Fibroblast of lung (primary cell): ENCODE measurements at regions not wholly inside any gene's neighbourhood (a gene's known extent, or its start where the extent isn't known, plus 50 kb on each side); places are given as distances from the start of the nearest gene placed in this dataset.

ENCODE experiments used
- DNase-seq, 2 donors: peaks; one replicate each; pipeline versions ENCODE4 v3.0.0 to v3.0.0-alpha.2; 2010; ENCODE audit warnings: low read depth in 2 of 2
- H2AFZ ChIP-seq: 2 replicates; pipeline ENCODE4 v1.5.1; 2012; ENCODE audit warnings: low read length, control low read depth, inconsistent platforms
- H3K27ac ChIP-seq: 2 replicates; pipeline ENCODE4 v1.5.1; 2011; ENCODE audit warnings: low read length, control low read depth; ENCODE audit not compliant: insufficient read depth
- H3K27me3 ChIP-seq: 2 replicates; pipeline ENCODE4 v1.5.1; 2011; ENCODE audit warnings: mild to moderate bottlenecking, low read length; ENCODE audit not compliant: control insufficient read depth, insufficient read depth
- H3K36me3 ChIP-seq: 2 replicates; pipeline ENCODE4 v1.5.1; 2011; ENCODE audit warnings: low read length; ENCODE audit not compliant: control insufficient read depth, insufficient read depth
- H3K4me1 ChIP-seq: 2 replicates; pipeline ENCODE4 v1.5.1; 2011; ENCODE audit warnings: low read length; ENCODE audit not compliant: control insufficient read depth, insufficient read depth; ENCODE audit errors: extremely low read depth
- H3K4me2 ChIP-seq: 2 replicates; pipeline ENCODE4 v1.5.1; 2011; ENCODE audit warnings: low read length, control low read depth; ENCODE audit not compliant: insufficient read depth; ENCODE audit errors: extremely low read depth
- H3K4me3 ChIP-seq, 4 experiments: fragments of 200-600 bp in 1 of 4; sonication (generic) in 1 of 4; replicated peaks in 1 of 4; 2 replicates each; pipeline ENCODE4 v1.5.1; 2011 to 2016; ENCODE audit warnings: low read length in 4 of 4, low read depth in 3 of 4, mild to moderate bottlenecking in 3 of 4, control low read depth in 2 of 4, inconsistent platforms in 1 of 4, mixed read lengths in 1 of 4; ENCODE audit not compliant: insufficient read depth in 1 of 4; ENCODE audit errors: control extremely low read depth in 1 of 4
- H3K79me2 ChIP-seq: 2 replicates; pipeline ENCODE4 v1.5.1; 2012; ENCODE audit warnings: mild to moderate bottlenecking, low read length, inconsistent platforms; ENCODE audit not compliant: control insufficient read depth, insufficient read depth
- H3K9ac ChIP-seq: 2 replicates; pipeline ENCODE4 v1.5.1; 2011; ENCODE audit warnings: mild to moderate bottlenecking, low read length, control low read depth; ENCODE audit not compliant: insufficient read depth
- H3K9me3 ChIP-seq: 2 replicates; pipeline ENCODE4 v1.5.1; 2012; ENCODE audit warnings: low read depth, low read length; ENCODE audit not compliant: control insufficient read depth, insufficient read depth
- H4K20me1 ChIP-seq: 2 replicates; pipeline ENCODE4 v1.5.1; 2011; ENCODE audit warnings: low read length; ENCODE audit not compliant: control insufficient read depth, insufficient read depth; ENCODE audit errors: extremely low read depth
- EZH2 ChIP-seq: IDR thresholded peaks from 2 replicates; pipeline ENCODE4 v1.5.1; 2012; ENCODE audit warnings: low read length, control low read depth, mild to moderate bottlenecking; ENCODE audit errors: missing control alignments
- TF ChIP-seq, protein P1 (sequence below), 2 donors: IDR thresholded peaks in 1 of 2; conservative IDR thresholded peaks in 1 of 2; 1 replicate in 1 of 2; 2 replicates in 1 of 2; pipeline ENCODE4 v1.5.1; 2011 to 2012; ENCODE audit warnings: low read length in 2 of 2, control low read depth in 1 of 2, inconsistent platforms in 1 of 2, low read depth in 1 of 2, mild to moderate bottlenecking in 1 of 2

DNA sequence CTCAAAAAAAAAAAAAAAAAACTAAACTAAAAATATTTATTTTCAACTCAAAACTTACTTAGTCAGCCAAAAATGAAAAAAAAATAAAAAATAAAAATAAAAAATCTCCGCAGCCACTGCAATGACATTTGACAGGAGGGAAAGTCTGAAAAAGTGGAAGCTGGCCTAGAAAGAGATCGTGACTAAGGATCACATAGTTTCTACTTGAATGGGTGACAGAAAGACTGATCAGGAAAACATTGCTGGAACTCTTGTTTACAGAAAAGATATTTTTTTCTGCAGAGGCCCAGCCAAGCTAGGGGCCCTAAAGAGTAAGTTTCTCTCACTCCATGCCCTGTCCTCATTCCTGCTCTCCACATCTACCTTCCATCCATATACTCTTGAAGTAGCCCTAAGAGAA lies 92.8 kb upstream of the KCND2 start:
- no peaks in the 10 kb centered on the region for H3K79me2 ChIP-seq
- no peaks in the 10 kb centered on the region for H4K20me1 ChIP-seq
- TF ChIP-seq, protein P1, sequence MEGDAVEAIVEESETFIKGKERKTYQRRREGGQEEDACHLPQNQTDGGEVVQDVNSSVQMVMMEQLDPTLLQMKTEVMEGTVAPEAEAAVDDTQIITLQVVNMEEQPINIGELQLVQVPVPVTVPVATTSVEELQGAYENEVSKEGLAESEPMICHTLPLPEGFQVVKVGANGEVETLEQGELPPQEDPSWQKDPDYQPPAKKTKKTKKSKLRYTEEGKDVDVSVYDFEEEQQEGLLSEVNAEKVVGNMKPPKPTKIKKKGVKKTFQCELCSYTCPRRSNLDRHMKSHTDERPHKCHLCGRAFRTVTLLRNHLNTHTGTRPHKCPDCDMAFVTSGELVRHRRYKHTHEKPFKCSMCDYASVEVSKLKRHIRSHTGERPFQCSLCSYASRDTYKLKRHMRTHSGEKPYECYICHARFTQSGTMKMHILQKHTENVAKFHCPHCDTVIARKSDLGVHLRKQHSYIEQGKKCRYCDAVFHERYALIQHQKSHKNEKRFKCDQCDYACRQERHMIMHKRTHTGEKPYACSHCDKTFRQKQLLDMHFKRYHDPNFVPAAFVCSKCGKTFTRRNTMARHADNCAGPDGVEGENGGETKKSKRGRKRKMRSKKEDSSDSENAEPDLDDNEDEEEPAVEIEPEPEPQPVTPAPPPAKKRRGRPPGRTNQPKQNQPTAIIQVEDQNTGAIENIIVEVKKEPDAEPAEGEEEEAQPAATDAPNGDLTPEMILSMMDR (conservative IDR thresholded peaks at IDR 0.05 in 1 of 2, IDR thresholded peaks at IDR 0.05 in 1 of 2; ENCODE audit: low read depth in 1 of 2, low read length in 2 of 2): no peak
- TF ChIP-seq EZH2: no peak
- H3K36me3 ChIP-seq: no peaks in the 10 kb centered on the region
- H3K27me3 ChIP-seq: no peaks in the 10 kb centered on the region
- H3K9me3 ChIP-seq: no peaks in the 10 kb centered on the region
- peak in 1 of 2 donors; percentile 49 for DNase-seq
- H3K9ac ChIP-seq: no peak overlapping the region
- no peak overlapping the region for H3K27ac ChIP-seq
- H3K4me3 ChIP-seq: no peak overlapping the region
- H3K4me2 ChIP-seq: no peak overlapping the region
- H3K4me1 ChIP-seq: no peaks in the 10 kb centered on the region
- peak overlapping the region; percentile 41 for H2AFZ ChIP-seq

DNA sequence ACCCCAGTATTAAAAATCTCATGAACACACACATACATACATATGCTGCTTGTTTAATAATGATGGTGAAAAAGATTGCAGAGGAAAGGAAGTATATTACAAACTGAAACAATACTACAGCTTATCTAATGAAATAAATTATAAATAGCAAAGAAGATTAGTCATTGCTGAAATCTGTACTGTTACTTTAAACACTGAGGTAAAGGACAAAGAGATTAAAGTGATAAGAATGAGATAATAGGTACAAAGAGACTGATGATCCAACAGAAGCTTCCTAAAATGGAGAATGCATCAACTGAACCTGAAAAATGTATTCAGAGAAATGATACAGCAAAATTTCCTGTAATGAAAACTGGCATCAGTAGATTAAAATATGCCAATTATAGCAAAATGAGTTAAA lies 91.5 kb upstream of the KCND2 start:
- Histone ChIP-seq H3K79me2 (no peaks in the 10 kb centered on the region), H3K4me3 (no peak overlapping the region)
- DNase-seq: no peak

DNA sequence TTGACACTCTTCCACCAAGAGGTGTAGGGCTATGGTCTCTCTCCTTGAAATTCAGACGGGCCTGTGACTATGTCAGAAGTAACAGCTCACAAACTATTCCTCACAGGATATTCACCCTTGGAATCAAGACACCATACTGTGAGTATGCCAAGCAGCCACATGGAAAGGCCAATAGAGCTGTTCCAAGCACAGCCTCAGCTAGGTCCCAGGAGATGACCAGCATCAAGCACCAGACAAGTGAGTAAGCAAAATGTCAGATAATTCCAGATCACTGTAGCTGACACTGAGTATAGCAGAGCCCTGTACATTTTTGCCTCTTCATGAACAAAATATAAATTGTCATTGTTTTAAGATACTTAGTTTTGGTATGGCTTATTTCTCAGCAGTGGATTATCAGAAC lies 88.1 kb upstream of the KCND2 start:
- no peaks in the 10 kb centered on the region for H3K36me3 ChIP-seq
- no peak overlapping the region for H3K27ac ChIP-seq
- no peaks in the 10 kb centered on the region for H3K79me2 ChIP-seq
- H3K9ac ChIP-seq: no peak overlapping the region
- no peaks in the 10 kb centered on the region for H3K27me3 ChIP-seq
- H4K20me1 ChIP-seq: no peaks in the 10 kb centered on the region
- no peak overlapping the region for H3K4me3 ChIP-seq
- TF ChIP-seq, protein P1 (conservative IDR thresholded peaks at IDR 0.05 in 1 of 2, IDR thresholded peaks at IDR 0.05 in 1 of 2; ENCODE audit: low read depth in 1 of 2, low read length in 2 of 2): no peak
- TF ChIP-seq EZH2: no peak
- no peak overlapping the region for H2AFZ ChIP-seq
- H3K9me3 ChIP-seq: no peaks in the 10 kb centered on the region
- no peak overlapping the region for H3K4me2 ChIP-seq
- H3K4me1 ChIP-seq: no peaks in the 10 kb centered on the region
- DNase-seq: no peak

More for the DNA sequence above, 91.5 kb upstream of the KCND2 start:
- Histone ChIP-seq H3K27ac (no peak overlapping the region), H3K9ac (no peak overlapping the region), H2AFZ (no peak overlapping the region), H3K27me3 (no peaks in the 10 kb centered on the region), H3K9me3 (no peaks in the 10 kb centered on the region), H4K20me1 (no peaks in the 10 kb centered on the region), H3K4me1 (no peaks in the 10 kb centered on the region), H3K4me2 (no peak overlapping the region), H3K36me3 (no peaks in the 10 kb centered on the region)
- no peak for TF ChIP-seq EZH2
- TF ChIP-seq, protein P1 (conservative IDR thresholded peaks at IDR 0.05 in 1 of 2, IDR thresholded peaks at IDR 0.05 in 1 of 2; ENCODE audit: low read depth in 1 of 2, low read length in 2 of 2): no peak
